Fibroblast of the aortic adventitia (primary cell): ENCODE measurements at regions not wholly inside any gene's neighbourhood (a gene's known extent, or its start where the extent isn't known, plus 50 kb on each side); places are given as distances from the start of the nearest gene placed in this dataset.

Experiments used
- DNase-seq: peaks from one replicate; pipeline ENCODE4 v3.0.0-alpha.2; 2010; ENCODE audit warnings: low read depth
- H3K4me3 ChIP-seq: 2 replicates; pipeline ENCODE4 v1.5.1; 2011; ENCODE audit warnings: low read depth, mild to moderate bottlenecking, control low read depth, low read length, moderate library complexity
- TF ChIP-seq, protein P1 (sequence below): IDR thresholded peaks from 2 replicates; pipeline ENCODE4 v1.5.1; 2011; ENCODE audit warnings: mild to moderate bottlenecking, low read length, control low read depth, inconsistent platforms; ENCODE audit not compliant: insufficient read depth

DNA sequence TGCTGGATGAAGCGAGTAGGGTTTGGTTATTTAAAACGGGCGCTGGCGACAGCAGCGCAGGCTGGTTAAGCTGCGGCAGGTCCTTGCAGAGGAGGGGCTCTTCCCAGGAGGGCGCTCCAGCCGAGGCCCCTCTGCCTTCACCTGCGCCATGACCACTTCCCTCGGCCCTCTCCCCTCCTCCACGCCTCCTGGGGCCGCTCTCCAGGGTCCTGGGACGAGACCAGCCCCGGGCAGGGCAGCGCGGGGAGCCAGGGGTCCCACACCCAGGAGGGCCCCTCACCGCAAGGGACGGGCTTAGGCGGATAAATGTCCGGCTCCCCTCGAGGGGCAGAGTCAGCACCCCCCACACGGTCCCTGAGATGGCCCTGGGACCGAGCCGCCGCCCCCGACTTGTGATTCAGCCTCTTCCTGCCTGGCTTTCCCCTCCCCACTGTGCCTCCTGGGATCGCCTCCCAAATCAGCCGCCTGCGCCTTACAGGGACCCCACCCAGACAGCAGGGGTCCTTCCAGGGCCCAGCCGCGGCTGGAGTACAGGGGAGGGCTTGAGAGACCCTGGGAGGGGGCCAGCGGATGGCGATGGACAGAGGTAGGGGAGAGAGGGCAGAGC is 380.7 kb downstream of the MATN1 start:
- no peak overlapping the region for H3K4me3 ChIP-seq

DNA sequence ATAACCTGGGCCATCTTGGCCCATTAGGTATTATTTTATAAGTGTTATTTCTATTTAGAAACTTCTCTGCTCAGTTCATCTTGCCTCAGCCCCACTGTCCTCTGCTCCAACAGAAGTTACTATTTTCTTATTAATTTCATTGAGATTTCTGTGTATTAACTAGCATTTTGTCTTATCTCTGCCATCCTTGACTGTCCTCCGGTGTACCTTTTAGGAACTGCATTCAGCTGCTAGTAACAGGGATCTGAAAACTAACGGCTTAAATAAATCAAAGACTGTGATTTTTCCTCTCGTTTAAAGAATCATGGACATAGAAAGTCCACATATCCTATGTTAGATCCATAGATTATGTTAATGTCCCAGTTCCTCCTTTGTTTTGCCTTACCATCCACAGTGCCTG is 382.5 kb downstream of the MATN1 start:
- no peak for DNase-seq
- H3K4me3 ChIP-seq = no peak overlapping the region
- TF ChIP-seq, protein P1, sequence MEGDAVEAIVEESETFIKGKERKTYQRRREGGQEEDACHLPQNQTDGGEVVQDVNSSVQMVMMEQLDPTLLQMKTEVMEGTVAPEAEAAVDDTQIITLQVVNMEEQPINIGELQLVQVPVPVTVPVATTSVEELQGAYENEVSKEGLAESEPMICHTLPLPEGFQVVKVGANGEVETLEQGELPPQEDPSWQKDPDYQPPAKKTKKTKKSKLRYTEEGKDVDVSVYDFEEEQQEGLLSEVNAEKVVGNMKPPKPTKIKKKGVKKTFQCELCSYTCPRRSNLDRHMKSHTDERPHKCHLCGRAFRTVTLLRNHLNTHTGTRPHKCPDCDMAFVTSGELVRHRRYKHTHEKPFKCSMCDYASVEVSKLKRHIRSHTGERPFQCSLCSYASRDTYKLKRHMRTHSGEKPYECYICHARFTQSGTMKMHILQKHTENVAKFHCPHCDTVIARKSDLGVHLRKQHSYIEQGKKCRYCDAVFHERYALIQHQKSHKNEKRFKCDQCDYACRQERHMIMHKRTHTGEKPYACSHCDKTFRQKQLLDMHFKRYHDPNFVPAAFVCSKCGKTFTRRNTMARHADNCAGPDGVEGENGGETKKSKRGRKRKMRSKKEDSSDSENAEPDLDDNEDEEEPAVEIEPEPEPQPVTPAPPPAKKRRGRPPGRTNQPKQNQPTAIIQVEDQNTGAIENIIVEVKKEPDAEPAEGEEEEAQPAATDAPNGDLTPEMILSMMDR = no peak

More for the DNA sequence above, 380.7 kb downstream of the MATN1 start:
- TF ChIP-seq, protein P1 = no peak
- no peak for DNase-seq

DNA sequence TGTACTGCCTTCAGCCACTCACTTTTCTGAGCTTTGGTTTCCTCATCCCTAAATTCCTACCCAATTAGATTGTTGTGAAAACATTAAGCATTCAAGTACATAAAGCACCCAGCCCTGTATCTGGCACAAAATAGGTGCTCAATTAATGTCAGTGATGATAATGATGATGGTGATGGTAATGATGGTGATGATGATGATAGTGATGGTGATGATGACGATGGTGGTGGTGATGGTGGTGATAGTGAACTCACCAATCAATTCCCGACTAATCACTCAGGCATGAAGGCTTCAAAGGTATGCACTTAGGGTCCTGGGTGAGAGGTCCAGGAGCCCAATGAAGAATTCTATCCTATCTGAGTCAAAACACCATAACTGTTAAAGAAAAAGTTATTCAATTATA is 383.5 kb downstream of the MATN1 start:
- no peak overlapping the region for H3K4me3 ChIP-seq
- no peak for DNase-seq
- TF ChIP-seq, protein P1 = no peak

DNA sequence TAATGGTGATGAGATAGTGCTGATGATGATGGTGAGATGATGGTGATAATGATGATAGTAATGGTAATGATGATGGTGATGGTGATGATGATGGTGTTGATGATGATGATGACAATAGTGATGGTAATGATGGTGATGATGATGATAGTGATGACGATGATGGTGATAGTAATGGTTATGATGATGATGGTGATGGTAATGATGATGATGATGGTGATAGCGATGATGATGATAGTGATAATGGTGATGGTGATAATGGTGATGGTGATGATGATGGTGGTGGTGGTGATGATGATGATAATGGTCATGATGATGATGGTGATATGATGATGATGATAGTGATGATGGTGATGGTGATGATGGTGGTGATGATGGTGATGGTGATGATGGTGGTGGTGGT is 384.6 kb downstream of the MATN1 start:
- DNase-seq = no peak
- TF ChIP-seq, protein P1 = no peak
- H3K4me3 ChIP-seq = no peak overlapping the region

DNA sequence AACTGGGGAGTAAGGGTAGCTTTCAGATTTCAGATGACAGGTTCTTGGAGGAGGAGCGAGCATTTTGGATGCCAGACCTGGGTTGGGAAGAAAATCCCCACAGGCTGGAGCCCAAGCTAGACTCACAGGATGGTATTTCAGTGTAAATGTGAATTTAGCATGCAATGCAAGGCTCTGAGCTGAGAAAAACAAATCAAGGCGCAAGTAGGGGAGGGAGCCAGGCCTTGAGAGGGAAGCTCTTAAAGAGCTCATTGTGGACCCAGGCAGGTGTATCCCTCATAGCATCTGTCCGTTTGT is 386.1 kb downstream of the MATN1 start:
- no peak overlapping the region for H3K4me3 ChIP-seq
- no peak for DNase-seq
- TF ChIP-seq, protein P1 = no peak

DNA sequence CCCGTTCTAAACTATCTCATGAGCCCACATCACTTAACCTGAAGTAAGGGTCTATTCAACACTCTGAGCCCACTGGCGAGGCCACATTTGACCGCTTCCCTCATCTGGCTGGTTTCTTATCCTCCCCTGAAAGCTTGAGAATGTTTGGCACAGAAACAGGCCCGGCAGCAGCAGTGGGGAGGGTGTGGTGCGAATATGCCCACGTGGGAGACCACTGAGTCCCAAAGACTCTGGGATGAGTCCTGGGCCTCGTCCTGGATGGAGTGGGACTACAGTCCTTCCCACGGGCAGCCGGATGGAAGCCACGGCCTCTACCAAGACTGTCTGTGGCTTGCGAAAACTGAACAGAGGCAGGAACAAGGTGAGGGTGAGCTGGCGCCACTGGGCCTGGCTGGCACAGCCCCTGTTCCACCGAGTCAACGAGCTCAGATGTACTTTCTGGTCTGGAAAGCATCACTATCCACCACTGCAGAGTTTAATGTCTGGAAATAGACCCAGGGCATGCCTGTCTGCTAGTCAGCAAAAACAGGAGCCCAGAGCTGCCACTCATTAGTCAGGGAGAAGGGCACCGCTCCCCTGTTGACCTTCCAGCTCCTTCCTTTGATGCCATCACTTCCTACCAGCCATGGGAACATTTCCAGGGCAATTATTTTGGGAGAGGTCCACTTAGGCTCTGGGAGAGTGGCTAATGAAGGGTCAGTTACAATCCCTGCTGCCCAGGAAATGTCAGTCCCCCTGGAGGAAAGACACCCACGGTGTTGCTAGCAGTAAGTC is 386.6 kb downstream of the MATN1 start:
- TF ChIP-seq, protein P1 = no peak
- DNase-seq = no peak
- H3K4me3 ChIP-seq = no peak overlapping the region
